ENCODE measurements at regions not wholly inside any gene's neighbourhood (a gene's known extent, or its start where the extent isn't known, plus 50 kb on each side); places are given as distances from the start of the nearest gene placed in this dataset.

DNA sequence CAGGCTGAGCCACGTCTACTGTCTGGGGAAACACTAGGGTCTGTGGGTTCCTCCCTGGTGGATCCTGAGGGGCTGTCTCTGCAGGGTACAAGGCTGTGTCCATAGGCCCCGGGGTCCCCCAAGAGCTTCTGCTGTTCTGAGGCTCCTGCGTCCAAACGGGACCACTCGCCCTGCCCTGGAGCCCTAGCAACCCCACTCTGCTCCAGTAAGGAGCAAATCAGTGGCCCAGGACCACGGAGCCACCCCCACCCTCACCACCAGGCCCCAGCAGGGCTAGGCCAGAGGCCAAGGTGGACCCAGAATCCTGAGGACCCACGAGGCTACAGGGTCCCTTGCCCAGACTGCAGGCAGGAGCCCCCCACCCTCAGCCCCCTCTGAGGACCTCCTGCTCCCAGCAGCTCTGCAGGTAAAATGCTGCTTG, 75.1 kb upstream of the GALNT9 start:
- Histone ChIP-seq H3K4me1 (ENCODE audit: insufficient read depth, low read length, poor library complexity, severe bottlenecking) (no peaks in the 10 kb centered on the region), H2AFZ (ENCODE audit: low read length) (no peak overlapping the region), H3K9ac (ENCODE audit: low read depth, low read length, poor library complexity, severe bottlenecking) (no peak overlapping the region), H3K79me2 (ENCODE audit: insufficient read depth, low read length) (no peaks in the 10 kb centered on the region), H3K4me2 (ENCODE audit: low read depth, low read length, poor library complexity, severe bottlenecking) (no peak overlapping the region), H3K4me3 (ENCODE audit: low read length, poor library complexity, severe bottlenecking) (no peak overlapping the region), H3K9me2 (replicated peaks; ENCODE audit: low read depth, low read length) (no peaks in the 10 kb centered on the region), H3K36me3 (ENCODE audit: insufficient read depth, low read length) (no peaks in the 10 kb centered on the region), H3K9me3 (ENCODE audit: insufficient read depth, low read depth, low read length) (no peaks in the 10 kb centered on the region), H3F3A (ENCODE audit: low read depth) (no peaks in the 10 kb centered on the region), H4K20me1 (ENCODE audit: insufficient read depth, low read length, poor library complexity, severe bottlenecking) (no peaks in the 10 kb centered on the region), H3K27me3 (ENCODE audit: insufficient read depth, low read length, poor library complexity, severe bottlenecking) (no peaks in the 10 kb centered on the region)
- TF ChIP-seq EZH2phosphoT487 (IDR thresholded peaks at IDR 0.05; ENCODE audit: borderline replicate concordance), result no peak
- TF ChIP-seq, protein P1, sequence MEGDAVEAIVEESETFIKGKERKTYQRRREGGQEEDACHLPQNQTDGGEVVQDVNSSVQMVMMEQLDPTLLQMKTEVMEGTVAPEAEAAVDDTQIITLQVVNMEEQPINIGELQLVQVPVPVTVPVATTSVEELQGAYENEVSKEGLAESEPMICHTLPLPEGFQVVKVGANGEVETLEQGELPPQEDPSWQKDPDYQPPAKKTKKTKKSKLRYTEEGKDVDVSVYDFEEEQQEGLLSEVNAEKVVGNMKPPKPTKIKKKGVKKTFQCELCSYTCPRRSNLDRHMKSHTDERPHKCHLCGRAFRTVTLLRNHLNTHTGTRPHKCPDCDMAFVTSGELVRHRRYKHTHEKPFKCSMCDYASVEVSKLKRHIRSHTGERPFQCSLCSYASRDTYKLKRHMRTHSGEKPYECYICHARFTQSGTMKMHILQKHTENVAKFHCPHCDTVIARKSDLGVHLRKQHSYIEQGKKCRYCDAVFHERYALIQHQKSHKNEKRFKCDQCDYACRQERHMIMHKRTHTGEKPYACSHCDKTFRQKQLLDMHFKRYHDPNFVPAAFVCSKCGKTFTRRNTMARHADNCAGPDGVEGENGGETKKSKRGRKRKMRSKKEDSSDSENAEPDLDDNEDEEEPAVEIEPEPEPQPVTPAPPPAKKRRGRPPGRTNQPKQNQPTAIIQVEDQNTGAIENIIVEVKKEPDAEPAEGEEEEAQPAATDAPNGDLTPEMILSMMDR (conservative IDR thresholded peaks at IDR 0.05; ENCODE audit: low read length), result no peak

- Histone ChIP-seq H3F3A (ENCODE audit: low read depth) (no peaks in the 10 kb centered on the region), H3K27me3 (ENCODE audit: insufficient read depth, low read length, poor library complexity, severe bottlenecking) (no peaks in the 10 kb centered on the region), H3K9me3 (ENCODE audit: insufficient read depth, low read depth, low read length) (no peaks in the 10 kb centered on the region), H3K4me3 (ENCODE audit: low read length, poor library complexity, severe bottlenecking) (no peak overlapping the region), H3K4me2 (ENCODE audit: low read depth, low read length, poor library complexity, severe bottlenecking) (no peak overlapping the region), H3K79me2 (ENCODE audit: insufficient read depth, low read length) (no peaks in the 10 kb centered on the region), H3K36me3 (ENCODE audit: insufficient read depth, low read length) (no peaks in the 10 kb centered on the region), H2AFZ (ENCODE audit: low read length) (no peak overlapping the region), H3K9me2 (replicated peaks; ENCODE audit: low read depth, low read length) (no peaks in the 10 kb centered on the region), H3K4me1 (ENCODE audit: insufficient read depth, low read length, poor library complexity, severe bottlenecking) (no peaks in the 10 kb centered on the region), H3K9ac (ENCODE audit: low read depth, low read length, poor library complexity, severe bottlenecking) (no peak overlapping the region), H4K20me1 (ENCODE audit: insufficient read depth, low read length, poor library complexity, severe bottlenecking) (no peaks in the 10 kb centered on the region)
- TF ChIP-seq EZH2phosphoT487 (IDR thresholded peaks at IDR 0.05; ENCODE audit: borderline replicate concordance), result no peak
- TF ChIP-seq, protein P1 (conservative IDR thresholded peaks at IDR 0.05; ENCODE audit: low read length), result no peak
These were observed 74.4 kb upstream of the GALNT9 start for GRCh38 chr12:132403636-132404434.

DNA sequence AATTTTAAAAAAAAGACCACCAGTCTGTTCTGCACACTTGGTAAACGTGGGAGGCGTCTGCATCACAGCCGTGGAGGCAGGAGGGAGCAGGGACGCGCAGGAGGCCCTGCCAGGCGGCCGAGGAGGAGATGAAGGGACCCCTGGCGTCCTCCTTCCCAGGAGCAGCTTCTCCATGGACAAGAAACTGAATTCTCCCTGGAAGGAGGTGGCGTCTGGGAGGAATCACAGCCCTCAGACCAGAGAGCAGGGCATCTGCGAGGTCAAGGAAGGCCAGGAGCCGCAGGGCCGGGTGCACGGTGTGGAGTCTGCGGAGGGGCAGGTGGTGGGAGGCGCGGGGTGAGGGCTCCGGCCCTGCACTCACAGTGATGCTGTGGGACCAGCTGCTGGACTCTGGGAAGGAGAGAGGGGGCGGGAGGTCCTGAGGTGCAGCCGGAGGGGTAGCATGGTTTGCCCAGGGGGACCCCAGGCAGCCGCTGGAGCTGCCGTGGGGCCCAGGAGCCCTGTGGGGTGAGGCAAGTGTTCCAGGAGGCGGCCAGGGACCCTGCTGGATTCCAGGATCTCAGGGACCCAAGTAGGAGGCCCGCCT, 73.5 kb upstream of the GALNT9 start:
- H3K27me3 ChIP-seq (ENCODE audit: insufficient read depth, low read length, poor library complexity, severe bottlenecking), result no peaks in the 10 kb centered on the region

More for the DNA sequence above, 73.5 kb upstream of the GALNT9 start:
- no peaks in the 10 kb centered on the region for H3K79me2 ChIP-seq (ENCODE audit: insufficient read depth, low read length)
- no peak for TF ChIP-seq EZH2phosphoT487 (IDR thresholded peaks at IDR 0.05; ENCODE audit: borderline replicate concordance)
- TF ChIP-seq, protein P1 (conservative IDR thresholded peaks at IDR 0.05; ENCODE audit: low read length), result no peak
- H3F3A ChIP-seq (ENCODE audit: low read depth), result no peaks in the 10 kb centered on the region
- no peak overlapping the region for H3K4me2 ChIP-seq (ENCODE audit: low read depth, low read length, poor library complexity, severe bottlenecking)
- H4K20me1 ChIP-seq (ENCODE audit: insufficient read depth, low read length, poor library complexity, severe bottlenecking), result no peaks in the 10 kb centered on the region
- H3K9me3 ChIP-seq (ENCODE audit: insufficient read depth, low read depth, low read length), result no peaks in the 10 kb centered on the region
- no peak overlapping the region for H3K4me3 ChIP-seq (ENCODE audit: low read length, poor library complexity, severe bottlenecking)
- no peak overlapping the region for H2AFZ ChIP-seq (ENCODE audit: low read length)
- H3K9ac ChIP-seq (ENCODE audit: low read depth, low read length, poor library complexity, severe bottlenecking), result no peak overlapping the region
- no peaks in the 10 kb centered on the region for H3K4me1 ChIP-seq (ENCODE audit: insufficient read depth, low read length, poor library complexity, severe bottlenecking)
- H3K36me3 ChIP-seq (ENCODE audit: insufficient read depth, low read length), result no peaks in the 10 kb centered on the region
- no peaks in the 10 kb centered on the region for H3K9me2 ChIP-seq (replicated peaks; ENCODE audit: low read depth, low read length)
